ENCODE measurements at regions not wholly inside any gene's neighbourhood (a gene's known extent, or its start where the extent isn't known, plus 50 kb on each side); places are given as distances from the start of the nearest gene placed in this dataset.

DNA sequence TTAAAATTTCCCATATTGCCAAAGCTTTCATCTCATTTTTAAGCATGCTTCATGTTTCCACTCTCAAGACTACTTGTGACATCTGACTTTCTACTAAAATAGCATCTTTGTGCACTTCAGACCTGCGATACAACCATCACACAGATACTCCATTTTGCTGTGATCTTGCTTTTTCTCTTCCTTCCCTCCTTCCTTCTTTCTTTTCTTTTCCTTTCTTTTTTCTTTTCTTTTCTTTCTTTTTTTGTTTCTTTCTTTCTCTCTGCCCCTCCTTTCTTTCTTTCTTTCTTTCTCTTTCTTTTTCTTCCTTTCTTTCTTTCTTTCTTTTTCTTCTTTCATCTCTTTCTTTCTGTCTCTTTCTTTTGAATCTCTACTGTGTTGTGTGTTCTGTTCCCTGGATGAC is 194.0 kb upstream of the KCND2 start:
- TF ChIP-seq, protein P1, sequence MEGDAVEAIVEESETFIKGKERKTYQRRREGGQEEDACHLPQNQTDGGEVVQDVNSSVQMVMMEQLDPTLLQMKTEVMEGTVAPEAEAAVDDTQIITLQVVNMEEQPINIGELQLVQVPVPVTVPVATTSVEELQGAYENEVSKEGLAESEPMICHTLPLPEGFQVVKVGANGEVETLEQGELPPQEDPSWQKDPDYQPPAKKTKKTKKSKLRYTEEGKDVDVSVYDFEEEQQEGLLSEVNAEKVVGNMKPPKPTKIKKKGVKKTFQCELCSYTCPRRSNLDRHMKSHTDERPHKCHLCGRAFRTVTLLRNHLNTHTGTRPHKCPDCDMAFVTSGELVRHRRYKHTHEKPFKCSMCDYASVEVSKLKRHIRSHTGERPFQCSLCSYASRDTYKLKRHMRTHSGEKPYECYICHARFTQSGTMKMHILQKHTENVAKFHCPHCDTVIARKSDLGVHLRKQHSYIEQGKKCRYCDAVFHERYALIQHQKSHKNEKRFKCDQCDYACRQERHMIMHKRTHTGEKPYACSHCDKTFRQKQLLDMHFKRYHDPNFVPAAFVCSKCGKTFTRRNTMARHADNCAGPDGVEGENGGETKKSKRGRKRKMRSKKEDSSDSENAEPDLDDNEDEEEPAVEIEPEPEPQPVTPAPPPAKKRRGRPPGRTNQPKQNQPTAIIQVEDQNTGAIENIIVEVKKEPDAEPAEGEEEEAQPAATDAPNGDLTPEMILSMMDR (IDR thresholded peaks at IDR 0.05; ENCODE audit: low read depth, low read length, poor library complexity, severe bottlenecking) = no peak
- TF ChIP-seq EZH2phosphoT487 (IDR thresholded peaks at IDR 0.05; ENCODE audit: borderline replicate concordance, low read length) = no peak

Measured in DOHH2 (cell line).